MCF 10A (cell line): ENCODE measurements at regions not wholly inside any gene's neighbourhood (a gene's known extent, or its start where the extent isn't known, plus 50 kb on each side); places are given as distances from the start of the nearest gene placed in this dataset.

Source experiments
- BruUV-seq: library from RNA; stranded (reverse); fragments of 400-500 nt; replicated peaks from 2 replicates; lab custom pipeline; 2021; lab: Mats Ljungman, UMichigan
- CTCF ChIA-PET: fragments of 300-600 bp; sonication (Branson Sonifier 250); formaldehyde crosslinking; extraction: SDS; loops from one replicate; lab custom pipeline; 2021; ENCODE audit warnings: antibody characterized with exemption, inconsistent platforms; lab: Yijun Ruan, JAX
- POLR2A ChIA-PET: fragments of 300-600, 350-650 bp; sonication (Branson Sonifier 250); formaldehyde crosslinking; extraction: SDS; loops from one replicate; lab custom pipeline; 2020; ENCODE audit warnings: antibody characterized with exemption, inconsistent platforms; lab: Yijun Ruan, JAX
- DNase-seq: peaks from one replicate; pipeline ENCODE4 v3.0.0-alpha.2; 2018; ENCODE audit not compliant: unreplicated experiment
- H3K27ac Mint-ChIP-seq: one replicate; pipeline ENCODE4 v1.8.0; 2022; ENCODE audit warnings: mild to moderate bottlenecking, low read depth, mixed read lengths; ENCODE audit not compliant: unreplicated experiment
- H3K27me3 Mint-ChIP-seq: one replicate; pipeline ENCODE4 v1.8.0; 2022; ENCODE audit warnings: mixed read lengths; ENCODE audit not compliant: insufficient read depth, unreplicated experiment
- H3K36me3 Mint-ChIP-seq: one replicate; pipeline ENCODE4 v1.8.0; 2022; ENCODE audit warnings: mild to moderate bottlenecking, moderate library complexity, mixed read lengths; ENCODE audit not compliant: insufficient read depth, unreplicated experiment
- H3K4me1 Mint-ChIP-seq: one replicate; pipeline ENCODE4 v1.8.0; 2022; ENCODE audit warnings: mixed read lengths; ENCODE audit not compliant: insufficient read depth, unreplicated experiment
- H3K4me3 Mint-ChIP-seq: one replicate; pipeline ENCODE4 v1.8.0; 2022; ENCODE audit warnings: mild to moderate bottlenecking, moderate library complexity, mixed read lengths; ENCODE audit not compliant: unreplicated experiment
- H3K9me3 Mint-ChIP-seq: one replicate; pipeline ENCODE4 v1.8.0; 2022; ENCODE audit warnings: mixed read lengths; ENCODE audit not compliant: unreplicated experiment
- CTCF ChIP-seq: fragments of 200-600 bp; IDR thresholded peaks from one replicate; pipeline ENCODE4 v1.8.0; 2022; ENCODE audit warnings: antibody characterized with exemption, mild to moderate bottlenecking; ENCODE audit not compliant: unreplicated experiment
- intact Hi-C: fragments of 100-400 bp; cut with micrococcal nuclease; formaldehyde crosslinking; loops from 2 replicates; pipeline ENCODE4 v1.14.1; 2022

- TF ChIP-seq CTCF, result no peak
- Mint-ChIP-seq H3K9me3 (peaks cover 8% of the 10 kb centered on the region), H3K4me3 (no peak overlapping the region), H3K36me3 (no peaks in the 10 kb centered on the region), H3K27me3 (no peaks in the 10 kb centered on the region), H3K4me1 (no peaks in the 10 kb centered on the region), H3K27ac (no peak overlapping the region)
- no peak for DNase-seq
- ChIA-PET POLR2A (no interaction called here), CTCF (interaction anchor here (1.1 kb wide), 1 partner anchor 11 kb away, joined by 4 read pairs; no protein-coding TSS in a partner anchor)
- intact Hi-C loops, result no loop called here
- BruUV-seq, result no TSS peak
Observed at GRCh38 chr2:7984693-7985353, 697.0 kb upstream of the ID2 start.

GRCh38 chr2:7986431-7986830 is 695.4 kb upstream of the ID2 start:
- POLR2A ChIA-PET, result no interaction called here
- no peak for TF ChIP-seq CTCF
- no TSS peak for BruUV-seq
- H3K4me3 Mint-ChIP-seq, result no peak overlapping the region
- peak; percentile 32 for DNase-seq
- no peaks in the 10 kb centered on the region for H3K27me3 Mint-ChIP-seq
- H3K9me3 Mint-ChIP-seq, result peaks cover 8% of the 10 kb centered on the region
- intact Hi-C loops, result no loop called here
- H3K36me3 Mint-ChIP-seq, result no peaks in the 10 kb centered on the region
- peak overlapping the region; percentile 13 for H3K27ac Mint-ChIP-seq
- CTCF ChIA-PET, result interaction anchor here (0.7 kb wide), 1 partner anchor 354 kb away, joined by 3 read pairs; no protein-coding TSS in a partner anchor
- H3K4me1 Mint-ChIP-seq, result no peaks in the 10 kb centered on the region

GRCh38 chr2:7987992-7988391 is 693.9 kb upstream of the ID2 start:
- ChIA-PET POLR2A (no interaction called here), CTCF (no interaction called here)
- Mint-ChIP-seq H3K4me3 (no peak overlapping the region), H3K27ac (no peak overlapping the region), H3K4me1 (no peaks in the 10 kb centered on the region), H3K9me3 (peaks cover 8% of the 10 kb centered on the region), H3K27me3 (no peaks in the 10 kb centered on the region), H3K36me3 (no peaks in the 10 kb centered on the region)
- intact Hi-C loops, result no loop called here
- DNase-seq, result no peak
- TF ChIP-seq CTCF, result no peak
- BruUV-seq, result no TSS peak

- no peak for DNase-seq
- ChIA-PET CTCF (interaction anchor here (1.2 kb wide), 1 partner anchor 37 kb away, joined by 3 read pairs; no protein-coding TSS in a partner anchor), POLR2A (no interaction called here)
- Mint-ChIP-seq H3K4me3 (no peak overlapping the region), H3K4me1 (no peaks in the 10 kb centered on the region), H3K27me3 (no peaks in the 10 kb centered on the region), H3K9me3 (peaks cover 8% of the 10 kb centered on the region), H3K27ac (no peak overlapping the region), H3K36me3 (no peaks in the 10 kb centered on the region)
- no TSS peak for BruUV-seq
- intact Hi-C loops, result no loop called here
- no peak for TF ChIP-seq CTCF
Observed at GRCh38 chr2:7988440-7988839, 693.4 kb upstream of the ID2 start.
